Testis (tissue), 2 donors: ENCODE measurements at regions not wholly inside any gene's neighbourhood (a gene's known extent, or its start where the extent isn't known, plus 50 kb on each side); places are given as distances from the start of the nearest gene placed in this dataset.

Experiments
- CTCF ChIP-seq, 3 experiments: fragments of 450-650 bp in 2 of 3; fragments of 200-600 bp in 1 of 3; sonication (generic) in 1 of 3; IDR thresholded peaks; one replicate each; pipeline ENCODE4 v1.5.1; 2016 to 2019; ENCODE audit warnings: antibody characterized with exemption in 3 of 3, mild to moderate bottlenecking in 2 of 3, moderate library complexity in 1 of 3
- POLR2A ChIP-seq: fragments of 450-650 bp; IDR thresholded peaks from one replicate; pipeline ENCODE4 v1.6.1; 2017; ENCODE audit warnings: antibody characterized with exemption, mild to moderate bottlenecking, moderate library complexity

- no peak for TF ChIP-seq CTCF (IDR thresholded peaks at IDR 0.05)
- no peak for TF ChIP-seq POLR2A
Measured at GRCh38 chr13:82259284-82259683, 1623.0 kb downstream of the SLITRK1 start.
